Spleen (tissue), 11 donors: ENCODE measurements at regions not wholly inside any gene's neighbourhood (a gene's known extent, or its start where the extent isn't known, plus 50 kb on each side); places are given as distances from the start of the nearest gene placed in this dataset.

Source experiments
- DNase-seq: peaks from one replicate; pipeline ENCODE4 v3.0.0-alpha.2; 2020
- H3K27ac ChIP-seq, 8 donors: fragments of 200-600 bp; sonication (generic) in 7 of 8; 1 replicate in 4 of 8; 2 replicates in 4 of 8; pipeline versions ENCODE4 v1.5.0 to v1.8.0; 2016 to 2021; ENCODE audit warnings: inconsistent platforms in 4 of 8, mild to moderate bottlenecking in 4 of 8, moderate library complexity in 1 of 8
- H3K27me3 ChIP-seq, 7 donors: fragments of 200-600 bp; sonication (generic) in 6 of 7; replicated peaks in 1 of 7; 1 replicate in 4 of 7; 2 replicates in 3 of 7; pipeline versions ENCODE4 v1.5.0 to v1.8.0; 2016 to 2021; ENCODE audit warnings: inconsistent platforms in 3 of 7, mild to moderate bottlenecking in 1 of 7
- H3K36me3 ChIP-seq, 6 donors: fragments of 200-600 bp; sonication (generic) in 5 of 6; 1 replicate in 4 of 6; 2 replicates in 2 of 6; pipeline versions ENCODE4 v1.5.0 to v1.8.0; 2016 to 2021; ENCODE audit warnings: inconsistent platforms in 2 of 6
- H3K4me1 ChIP-seq, 6 donors: fragments of 200-600 bp; sonication (generic) in 5 of 6; 1 replicate in 3 of 6; 2 replicates in 3 of 6; pipeline versions ENCODE4 v1.5.0 to v1.8.0; 2016 to 2021; ENCODE audit warnings: inconsistent platforms in 3 of 6
- H3K4me3 ChIP-seq, 8 donors: fragments of 200-600 bp; sonication (generic) in 7 of 8; 1 replicate in 4 of 8; 2 replicates in 4 of 8; pipeline versions ENCODE4 v1.5.0 to v1.8.0; 2016 to 2021; ENCODE audit warnings: inconsistent platforms in 4 of 8, mild to moderate bottlenecking in 4 of 8, moderate library complexity in 2 of 8
- H3K9me3 ChIP-seq, 8 donors: fragments of 200-600 bp; sonication (generic) in 7 of 8; 1 replicate in 4 of 8; 2 replicates in 4 of 8; pipeline versions ENCODE4 v1.5.0 to v1.8.0; 2016 to 2021; ENCODE audit warnings: inconsistent platforms in 4 of 8
- POLR2A ChIP-seq, 3 donors: fragments of 450-650 bp; IDR thresholded peaks; one replicate each; pipeline ENCODE4 v1.5.1; 2017; ENCODE audit warnings: antibody characterized with exemption in 3 of 3, mild to moderate bottlenecking in 1 of 3
- POLR2AphosphoS5 ChIP-seq, 3 donors: sonication (generic); formaldehyde crosslinking; IDR thresholded peaks; one replicate each; pipeline ENCODE4 v1.5.1; 2017; ENCODE audit warnings: antibody characterized with exemption in 3 of 3
- WGBS, 5 donors: extraction: QIAGEN DNeasy Blood & Tissue Kit in 3 of 5; methylation state at CpG; one replicate each; pipeline versions ENCODE4 v1.1.5 to v1.1.7; 2013 to 2018; 5-methylcytosine and 5-hydroxymethylcytosine counted together
- intact Hi-C: fragments of 100-400 bp; cut with DNase I; formaldehyde crosslinking; loops from one replicate; pipeline ENCODE4 v1.15.0; 2023; ENCODE audit warnings: low total_unique reads
- TF ChIP-seq, protein P1 (sequence below), 11 experiments: fragments of 200-600 bp in 7 of 11; fragments of 450-650 bp in 4 of 11; sonication (generic) in 4 of 11; IDR thresholded peaks in 8 of 11; conservative IDR thresholded peaks in 3 of 11; 1 replicate in 7 of 11; 2 replicates in 4 of 11; pipeline versions ENCODE4 v1.4.0 to v1.8.0; 2016 to 2021; ENCODE audit warnings: antibody characterized with exemption in 11 of 11, inconsistent platforms in 4 of 11, mild to moderate bottlenecking in 1 of 11
- donor health status: healthy with polysubstance abuse.
- donor health status: DM: no; HTN: no; CAD: no; lungs with moderate emphysema.
- donor health status: DM: no; HTN: no; CAD: no.
- donor health status: Bipolar disorder and iron deficiency.
- donor health status: healthy.
- donor health status: DM: no; HTN: no; CAD: no.
- donor health status: DM: yes; HTN: yes; CAD: no.

DNA sequence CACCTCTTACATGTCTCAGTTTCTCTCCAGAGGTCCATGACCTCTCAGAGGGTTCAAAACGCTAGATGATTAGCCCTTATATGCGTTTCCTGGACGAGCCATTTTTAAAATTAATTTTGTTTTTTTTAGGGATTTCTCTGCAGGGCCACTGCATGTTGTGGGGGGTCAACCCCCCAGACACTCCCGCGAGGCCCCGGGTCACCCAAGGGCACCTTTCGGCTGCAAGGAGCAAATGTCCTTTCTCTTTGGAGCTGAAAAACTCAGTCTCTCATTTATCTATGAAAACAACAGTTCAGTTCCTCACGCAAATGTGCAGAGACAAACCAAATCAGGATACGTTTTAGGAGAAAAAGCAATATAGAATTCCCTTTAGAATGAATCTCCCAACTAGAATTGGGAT lies 944.3 kb upstream of the SEMA6D start:
- 84 to 92% (median 88%) methylated on average over 9 of the region's 9 CpGs for whole genome bisulfite sequencing, 5 donors
- DNase-seq: no peak
- Histone ChIP-seq H3K4me3 (no peak overlapping the region), H3K36me3 (no peaks in the 10 kb centered on the region), H3K9me3 (peaks cover 5 to 48% (median 24%) of the 10 kb centered on the region in 8 donors), H3K4me1 (no peaks in the 10 kb centered on the region), H3K27ac (no peak overlapping the region), H3K27me3 (no peaks in the 10 kb centered on the region)
- intact Hi-C loops: no loop called here
- TF ChIP-seq, protein P1, sequence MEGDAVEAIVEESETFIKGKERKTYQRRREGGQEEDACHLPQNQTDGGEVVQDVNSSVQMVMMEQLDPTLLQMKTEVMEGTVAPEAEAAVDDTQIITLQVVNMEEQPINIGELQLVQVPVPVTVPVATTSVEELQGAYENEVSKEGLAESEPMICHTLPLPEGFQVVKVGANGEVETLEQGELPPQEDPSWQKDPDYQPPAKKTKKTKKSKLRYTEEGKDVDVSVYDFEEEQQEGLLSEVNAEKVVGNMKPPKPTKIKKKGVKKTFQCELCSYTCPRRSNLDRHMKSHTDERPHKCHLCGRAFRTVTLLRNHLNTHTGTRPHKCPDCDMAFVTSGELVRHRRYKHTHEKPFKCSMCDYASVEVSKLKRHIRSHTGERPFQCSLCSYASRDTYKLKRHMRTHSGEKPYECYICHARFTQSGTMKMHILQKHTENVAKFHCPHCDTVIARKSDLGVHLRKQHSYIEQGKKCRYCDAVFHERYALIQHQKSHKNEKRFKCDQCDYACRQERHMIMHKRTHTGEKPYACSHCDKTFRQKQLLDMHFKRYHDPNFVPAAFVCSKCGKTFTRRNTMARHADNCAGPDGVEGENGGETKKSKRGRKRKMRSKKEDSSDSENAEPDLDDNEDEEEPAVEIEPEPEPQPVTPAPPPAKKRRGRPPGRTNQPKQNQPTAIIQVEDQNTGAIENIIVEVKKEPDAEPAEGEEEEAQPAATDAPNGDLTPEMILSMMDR (IDR thresholded peaks at IDR 0.05 in 8 of 11, conservative IDR thresholded peaks at IDR 0.05 in 3 of 11): no peak
- no peak for TF ChIP-seq POLR2A (IDR thresholded peaks at IDR 0.05)
- no peak for TF ChIP-seq POLR2AphosphoS5 (IDR thresholded peaks at IDR 0.05)

GRCh38 chr15:46778876-46779275 lies 938.4 kb upstream of the SEMA6D start:
- H3K27me3 ChIP-seq: no peaks in the 10 kb centered on the region
- TF ChIP-seq POLR2A (IDR thresholded peaks at IDR 0.05) (no peak), POLR2AphosphoS5 (IDR thresholded peaks at IDR 0.05) (no peak)
- H3K36me3 ChIP-seq: no peaks in the 10 kb centered on the region
- no peak for DNase-seq
- peaks cover 0 to 18% (median 0%) of the 10 kb centered on the region in 8 donors for H3K9me3 ChIP-seq
- intact Hi-C loops: no loop called here
- H3K27ac ChIP-seq: no peak overlapping the region
- 84 to 94% (median 86%) methylated on average over 5 of the region's 5 CpGs for WGBS, 5 donors
- H3K4me1 ChIP-seq: no peaks in the 10 kb centered on the region
- H3K4me3 ChIP-seq: no peak overlapping the region

GRCh38 chr15:46786590-46787285 lies 930.6 kb upstream of the SEMA6D start:
- Histone ChIP-seq H3K4me1 (no peaks in the 10 kb centered on the region), H3K9me3 (peaks cover 0 to 1% (median 0%) of the 10 kb centered on the region in 8 donors), H3K4me3 (no peak overlapping the region), H3K27ac (no peak overlapping the region), H3K27me3 (no peaks in the 10 kb centered on the region), H3K36me3 (no peaks in the 10 kb centered on the region)
- DNase-seq: no peak
- intact Hi-C loops: no loop called here
- no peak for TF ChIP-seq POLR2AphosphoS5 (IDR thresholded peaks at IDR 0.05)
- TF ChIP-seq, protein P1 (IDR thresholded peaks at IDR 0.05 in 8 of 11, conservative IDR thresholded peaks at IDR 0.05 in 3 of 11): no peak
- 56 to 71% (median 63%) methylated on average over 5 of the region's 5 CpGs for WGBS, 5 donors

- H3K27ac ChIP-seq: no peak overlapping the region
- no peaks in the 10 kb centered on the region for H3K4me1 ChIP-seq
- intact Hi-C loops: no loop called here
- no peak for TF ChIP-seq POLR2A (IDR thresholded peaks at IDR 0.05)
- no peak for TF ChIP-seq POLR2AphosphoS5 (IDR thresholded peaks at IDR 0.05)
- TF ChIP-seq, protein P1 (IDR thresholded peaks at IDR 0.05 in 8 of 11, conservative IDR thresholded peaks at IDR 0.05 in 3 of 11): no peak
- WGBS, 5 donors: 86 to 91% (median 88%) methylated on average over 3 of the region's 3 CpGs
- no peak overlapping the region for H3K4me3 ChIP-seq
- peaks cover 0 to 29% (median 9%) of the 10 kb centered on the region in 8 donors for H3K9me3 ChIP-seq
- no peaks in the 10 kb centered on the region for H3K36me3 ChIP-seq
- no peak for DNase-seq
- H3K27me3 ChIP-seq: no peaks in the 10 kb centered on the region
These were observed 921.6 kb upstream of the SEMA6D start for GRCh38 chr15:46795685-46796084.
